NB4 (cell line): ENCODE measurements at regions not wholly inside any gene's neighbourhood (a gene's known extent, or its start where the extent isn't known, plus 50 kb on each side); places are given as distances from the start of the nearest gene placed in this dataset.

Source experiments
- DNase-seq: peaks from one replicate; pipeline ENCODE4 v3.0.0; 2010; ENCODE audit warnings: low read depth
- H3K4me3 ChIP-seq: one replicate; pipeline ENCODE4 v1.5.1; 2011; ENCODE audit warnings: mild to moderate bottlenecking, low read depth, low read length, moderate library complexity
- CTCF ChIP-seq: IDR thresholded peaks from one replicate; pipeline ENCODE4 v1.5.1; 2012; ENCODE audit warnings: low read depth, low read length
- MAX ChIP-seq: IDR thresholded peaks from 2 replicates; pipeline ENCODE4 v1.6.1; 2011; ENCODE audit warnings: low read depth, low read length
- MYC ChIP-seq: IDR thresholded peaks from 2 replicates; pipeline ENCODE4 v1.6.1; 2011; ENCODE audit warnings: low read depth, low read length
- POLR2A ChIP-seq: IDR thresholded peaks from 2 replicates; pipeline ENCODE4 v1.6.1; 2011; ENCODE audit warnings: mild to moderate bottlenecking; ENCODE audit not compliant: insufficient read length; ENCODE audit errors: extremely low read depth

GRCh38 chr4:124199755-124200154, 512.8 kb downstream of the ANKRD50 start:
- no peak for DNase-seq
- H3K4me3 ChIP-seq = no peak overlapping the region
- TF ChIP-seq POLR2A = no peak
- no peak for TF ChIP-seq MYC
- no peak for TF ChIP-seq MAX
- no peak for TF ChIP-seq CTCF

- no peak for DNase-seq
- TF ChIP-seq MYC (no peak), POLR2A (no peak), MAX (no peak), CTCF (no peak)
- no peak overlapping the region for H3K4me3 ChIP-seq
Observed at GRCh38 chr4:124201636-124202035, 510.9 kb downstream of the ANKRD50 start.

GRCh38 chr4:124202099-124202498, 510.4 kb downstream of the ANKRD50 start:
- no peak for DNase-seq
- no peak for TF ChIP-seq CTCF
- no peak for TF ChIP-seq MYC
- no peak for TF ChIP-seq POLR2A
- no peak for TF ChIP-seq MAX

GRCh38 chr4:124203613-124204238, 508.8 kb downstream of the ANKRD50 start:
- H3K4me3 ChIP-seq = no peak overlapping the region
- TF ChIP-seq MYC (no peak), POLR2A (no peak), MAX (no peak), CTCF (no peak)
- DNase-seq = no peak

More at GRCh38 chr4:124202099-124202498, 510.4 kb downstream of the ANKRD50 start:
- no peak overlapping the region for H3K4me3 ChIP-seq

GRCh38 chr4:124206779-124207605, 505.5 kb downstream of the ANKRD50 start:
- TF ChIP-seq MYC = no peak
- no peak for TF ChIP-seq POLR2A
- no peak for TF ChIP-seq MAX
- no peak for TF ChIP-seq CTCF
- peak; percentile 6 for DNase-seq
- H3K4me3 ChIP-seq = no peak overlapping the region

- DNase-seq = no peak
- TF ChIP-seq MYC (no peak), POLR2A (no peak), MAX (no peak), CTCF (no peak)
- H3K4me3 ChIP-seq = no peak overlapping the region
Observed at GRCh38 chr4:124209211-124209610, 503.3 kb downstream of the ANKRD50 start.
